CD14-positive monocyte (primary cell): ENCODE measurements at regions not wholly inside any gene's neighbourhood (a gene's known extent, or its start where the extent isn't known, plus 50 kb on each side); places are given as distances from the start of the nearest gene placed in this dataset.

Experiments
- DNase-seq, 3 donors: peaks; one replicate each; pipeline ENCODE4 v3.0.0-alpha.2; 2011 to 2022
- H2AFZ ChIP-seq: 2 replicates; pipeline ENCODE4 v1.6.0; 2012; ENCODE audit warnings: mild to moderate bottlenecking, low read depth, low read length, inconsistent platforms; ENCODE audit not compliant: insufficient read depth, poor library complexity, severe bottlenecking
- H3K27ac ChIP-seq, 2 donors: 1 replicate in 1 of 2; 2 replicates in 1 of 2; pipeline ENCODE4 v1.5.1; 2012 to 2013; ENCODE audit warnings: low read length in 2 of 2, control low read depth in 1 of 2, inconsistent platforms in 1 of 2, low read depth in 1 of 2, mild to moderate bottlenecking in 1 of 2
- H3K27me3 ChIP-seq, 2 donors: one replicate each; pipeline versions ENCODE4 v1.6.0 to v1.6.1; 2011 to 2013; ENCODE audit warnings: low read length in 2 of 2; ENCODE audit not compliant: control insufficient read depth in 2 of 2, insufficient read depth in 2 of 2
- H3K36me3 ChIP-seq, 2 donors: replicated peaks in 1 of 2; 1 replicate in 1 of 2; 2 replicates in 1 of 2; pipeline versions ENCODE4 v1.5.1 to v1.6.1; 2012 to 2013; ENCODE audit warnings: low read length in 2 of 2, control low read depth in 1 of 2, inconsistent platforms in 1 of 2, mild to moderate bottlenecking in 1 of 2; ENCODE audit not compliant: insufficient read depth in 2 of 2, control insufficient read depth in 1 of 2
- H3K4me1 ChIP-seq, 2 donors: 1 replicate in 1 of 2; 2 replicates in 1 of 2; pipeline versions ENCODE4 v1.5.1 to v1.6.1; 2012 to 2013; ENCODE audit warnings: low read length in 2 of 2, control low read depth in 1 of 2, inconsistent platforms in 1 of 2, mild to moderate bottlenecking in 1 of 2, moderate library complexity in 1 of 2; ENCODE audit not compliant: insufficient read depth in 2 of 2, control insufficient read depth in 1 of 2
- H3K4me2 ChIP-seq: replicated peaks from 2 replicates; pipeline ENCODE3; 2012; ENCODE audit warnings: low read length, moderate library complexity, mild to moderate bottlenecking; ENCODE audit not compliant: poor library complexity, severe bottlenecking; ENCODE audit errors: extremely low read depth
- H3K4me3 ChIP-seq, 3 experiments: fragments of 200-600 bp in 1 of 3; sonication (generic) in 1 of 3; replicated peaks in 1 of 3; 1 replicate in 2 of 3; 2 replicates in 1 of 3; pipeline ENCODE4 v1.5.1; 2011 to 2013; ENCODE audit warnings: low read length in 3 of 3, mild to moderate bottlenecking in 3 of 3, control low read depth in 2 of 3, low read depth in 2 of 3, inconsistent platforms in 1 of 3, moderate library complexity in 1 of 3
- H3K79me2 ChIP-seq: 2 replicates; pipeline ENCODE4 v1.6.0; 2012; ENCODE audit warnings: mild to moderate bottlenecking, control low read depth, inconsistent platforms, low read length, moderate library complexity; ENCODE audit not compliant: insufficient read depth
- H3K9ac ChIP-seq: 2 replicates; pipeline ENCODE4 v1.6.0; 2017; ENCODE audit warnings: low read length, mild to moderate bottlenecking; ENCODE audit not compliant: insufficient read depth, poor library complexity, severe bottlenecking
- H3K9me3 ChIP-seq, 2 donors: replicated peaks in 1 of 2; 1 replicate in 1 of 2; 2 replicates in 1 of 2; pipeline versions ENCODE4 v1.5.1 to v1.6.1; 2012 to 2013; ENCODE audit warnings: low read length in 2 of 2, control low read depth in 1 of 2; ENCODE audit not compliant: control insufficient read depth in 1 of 2, insufficient read depth in 1 of 2
- H4K20me1 ChIP-seq: 2 replicates; pipeline ENCODE4 v1.6.0; 2012; ENCODE audit warnings: mild to moderate bottlenecking, low read length, control low read depth, moderate library complexity; ENCODE audit not compliant: insufficient read depth
- H3K27ac Mint-ChIP-seq, 7 donors: one replicate each; pipeline ENCODE4 v1.8.0; 2020; ENCODE audit warnings: mild to moderate bottlenecking in 7 of 7, mixed read lengths in 7 of 7, moderate library complexity in 6 of 7, inconsistent platforms in 2 of 7
- H3K27me3 Mint-ChIP-seq, 3 donors: one replicate each; pipeline ENCODE4 v1.8.0; 2021 to 2022; ENCODE audit warnings: low read depth in 3 of 3, mild to moderate bottlenecking in 3 of 3, mixed read lengths in 3 of 3, moderate library complexity in 3 of 3, inconsistent platforms in 1 of 3
- H3K36me3 Mint-ChIP-seq, 2 donors: one replicate each; pipeline ENCODE4 v1.8.0; 2020; ENCODE audit warnings: mixed read lengths in 2 of 2, inconsistent platforms in 1 of 2, mild to moderate bottlenecking in 1 of 2
- H3K4me1 Mint-ChIP-seq: one replicate; pipeline ENCODE4 v1.8.0; 2020; ENCODE audit warnings: mild to moderate bottlenecking, mixed read lengths
- H3K4me3 Mint-ChIP-seq, 2 donors: one replicate each; pipeline ENCODE4 v1.8.0; 2020; ENCODE audit warnings: mild to moderate bottlenecking in 2 of 2, mixed read lengths in 2 of 2, moderate library complexity in 1 of 2
- H3K9me3 Mint-ChIP-seq, 7 donors: one replicate each; pipeline ENCODE4 v1.8.0; 2020 to 2022; ENCODE audit warnings: mixed read lengths in 7 of 7, mild to moderate bottlenecking in 6 of 7, moderate library complexity in 6 of 7, inconsistent platforms in 2 of 7
- WGBS: methylation state at CpG from one replicate; pipeline ENCODE4 v1.1.5; 2013; ENCODE audit warnings: missing lambda C conversion rate; ENCODE audit not compliant: insufficient coverage; 5-methylcytosine and 5-hydroxymethylcytosine counted together
- intact Hi-C, 2 donors: fragments of 100-400 bp; cut with micrococcal nuclease; formaldehyde crosslinking; loops; one replicate each; pipeline versions ENCODE4 v1.15.0 to v1.15.1; 2023
- TF ChIP-seq, protein P1 (sequence below): fragments of 200-600 bp; IDR thresholded peaks from one replicate; pipeline ENCODE4 v1.8.0; 2022; ENCODE audit warnings: antibody characterized with exemption, mild to moderate bottlenecking

DNA sequence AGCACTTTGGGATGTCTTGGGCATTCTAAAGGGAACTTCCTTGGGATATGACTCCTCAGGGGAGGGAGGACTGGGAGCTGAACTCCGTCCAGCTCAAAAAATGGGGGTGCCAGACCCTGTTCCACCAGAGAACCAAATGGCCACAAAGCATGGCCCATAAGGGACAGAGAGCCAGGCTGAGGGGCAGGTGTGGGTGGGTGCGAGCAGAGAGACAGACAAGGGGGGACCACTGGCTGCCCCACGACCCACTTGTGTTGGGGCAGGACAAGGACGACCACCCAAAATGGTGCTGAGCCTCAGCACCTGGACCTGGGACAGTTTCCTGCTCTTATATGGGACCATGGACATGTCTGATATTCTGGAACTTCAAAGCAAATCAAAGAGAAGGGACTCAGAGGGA, 148.2 kb upstream of the MLN start:
- intact Hi-C loops: no loop called here
- Histone ChIP-seq H3K9ac (no peak overlapping the region), H3K27me3 (no peaks in the 10 kb centered on the region), H3K4me1 (no peaks in the 10 kb centered on the region), H3K9me3 (no peaks in the 10 kb centered on the region), H3K36me3 (no peaks in the 10 kb centered on the region), H3K79me2 (no peaks in the 10 kb centered on the region), H2AFZ (no peak overlapping the region), H4K20me1 (no peaks in the 10 kb centered on the region), H3K4me2 (no peak overlapping the region), H3K27ac (no peak overlapping the region), H3K4me3 (no peak overlapping the region)
- DNase-seq: no peak
- TF ChIP-seq, protein P1, sequence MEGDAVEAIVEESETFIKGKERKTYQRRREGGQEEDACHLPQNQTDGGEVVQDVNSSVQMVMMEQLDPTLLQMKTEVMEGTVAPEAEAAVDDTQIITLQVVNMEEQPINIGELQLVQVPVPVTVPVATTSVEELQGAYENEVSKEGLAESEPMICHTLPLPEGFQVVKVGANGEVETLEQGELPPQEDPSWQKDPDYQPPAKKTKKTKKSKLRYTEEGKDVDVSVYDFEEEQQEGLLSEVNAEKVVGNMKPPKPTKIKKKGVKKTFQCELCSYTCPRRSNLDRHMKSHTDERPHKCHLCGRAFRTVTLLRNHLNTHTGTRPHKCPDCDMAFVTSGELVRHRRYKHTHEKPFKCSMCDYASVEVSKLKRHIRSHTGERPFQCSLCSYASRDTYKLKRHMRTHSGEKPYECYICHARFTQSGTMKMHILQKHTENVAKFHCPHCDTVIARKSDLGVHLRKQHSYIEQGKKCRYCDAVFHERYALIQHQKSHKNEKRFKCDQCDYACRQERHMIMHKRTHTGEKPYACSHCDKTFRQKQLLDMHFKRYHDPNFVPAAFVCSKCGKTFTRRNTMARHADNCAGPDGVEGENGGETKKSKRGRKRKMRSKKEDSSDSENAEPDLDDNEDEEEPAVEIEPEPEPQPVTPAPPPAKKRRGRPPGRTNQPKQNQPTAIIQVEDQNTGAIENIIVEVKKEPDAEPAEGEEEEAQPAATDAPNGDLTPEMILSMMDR: no peak
- Mint-ChIP-seq H3K4me1 (no peaks in the 10 kb centered on the region), H3K27ac (no peak overlapping the region), H3K4me3 (no peak overlapping the region), H3K27me3 (peaks cover 2 to 6% (median 5%) of the 10 kb centered on the region in 3 donors), H3K36me3 (no peaks in the 10 kb centered on the region), H3K9me3 (peaks cover 0 to 4% (median 0%) of the 10 kb centered on the region in 7 donors)
- 90% methylated on average over 4 of the region's 4 CpGs for WGBS

- H3K36me3 ChIP-seq: no peaks in the 10 kb centered on the region
- Mint-ChIP-seq H3K27me3 (peaks cover 2 to 7% (median 6%) of the 10 kb centered on the region in 3 donors), H3K9me3 (peaks cover 0 to 4% (median 0%) of the 10 kb centered on the region in 7 donors), H3K27ac (peak overlapping the region in 1 of 7 donors; percentile 1), H3K4me1 (no peaks in the 10 kb centered on the region), H3K36me3 (no peaks in the 10 kb centered on the region), H3K4me3 (no peak overlapping the region)
- WGBS: 93% methylated on average over 21 of the region's 25 CpGs
- no peaks in the 10 kb centered on the region for H4K20me1 ChIP-seq
- H3K4me2 ChIP-seq: no peak overlapping the region
- intact Hi-C loops: no loop called here
- H3K27ac ChIP-seq: no peak overlapping the region
- no peaks in the 10 kb centered on the region for H3K9me3 ChIP-seq
- H3K27me3 ChIP-seq: no peaks in the 10 kb centered on the region
- no peaks in the 10 kb centered on the region for H3K79me2 ChIP-seq
- no peak overlapping the region for H3K9ac ChIP-seq
- H3K4me1 ChIP-seq: no peaks in the 10 kb centered on the region
- H3K4me3 ChIP-seq: no peak overlapping the region
- TF ChIP-seq, protein P1: no peak
- H2AFZ ChIP-seq: no peak overlapping the region
- DNase-seq: no peak
These were observed 147.4 kb upstream of the MLN start for GRCh38 chr6:33950891-33951889.
